HG02973 (cell line): ENCODE measurements at regions not wholly inside any gene's neighbourhood (a gene's known extent, or its start where the extent isn't known, plus 50 kb on each side); places are given as distances from the start of the nearest gene placed in this dataset.
"Not testable (repeated sequence)": the region's sequence is repeated elsewhere in the genome, so short reads cannot be mapped to it uniquely, and the experiment has no call there.

Source experiments
- ATAC-seq: cut with Tn5 transposase; IDR thresholded peaks from one replicate; pipeline ENCODE4 v1.9.1; 2021; ENCODE audit warnings: moderate library complexity; ENCODE audit not compliant: unreplicated experiment

- not testable (repeated sequence) for ATAC-seq
These were observed 116.7 kb upstream of the ZNF516 start for GRCh38 chr18:76611750-76612045.

GRCh38 chr18:76610933-76611749 is 116.1 kb upstream of the ZNF516 start:
- ATAC-seq: no peak

- no peak for ATAC-seq
These were observed 115.0 kb upstream of the ZNF516 start for GRCh38 chr18:76610012-76610411.

GRCh38 chr18:76605341-76605929 is 110.4 kb upstream of the ZNF516 start:
- ATAC-seq: no peak

GRCh38 chr18:76604935-76605240 is 109.8 kb upstream of the ZNF516 start:
- no peak for ATAC-seq

GRCh38 chr18:76604108-76604934 is 109.3 kb upstream of the ZNF516 start:
- no peak for ATAC-seq

- no peak for ATAC-seq
These were observed 107.1 kb upstream of the ZNF516 start for GRCh38 chr18:76602191-76602590.

GRCh38 chr18:76600076-76600475 is 105.0 kb upstream of the ZNF516 start:
- ATAC-seq: not testable (repeated sequence)

- ATAC-seq: no peak
These were observed 99.9 kb upstream of the ZNF516 start for GRCh38 chr18:76594966-76595365.

- no peak for ATAC-seq
These were observed 98.8 kb upstream of the ZNF516 start for GRCh38 chr18:76593843-76594242.

- ATAC-seq: no peak
These were observed 97.9 kb upstream of the ZNF516 start for GRCh38 chr18:76592981-76593381.

- ATAC-seq: no peak
These were observed 97.1 kb upstream of the ZNF516 start for GRCh38 chr18:76592096-76592495.

GRCh38 chr18:76589866-76590265 is 94.8 kb upstream of the ZNF516 start:
- no peak for ATAC-seq

- ATAC-seq: no peak
These were observed 94.3 kb upstream of the ZNF516 start for GRCh38 chr18:76589316-76589715.

GRCh38 chr18:76588601-76589226 is 93.7 kb upstream of the ZNF516 start:
- no peak for ATAC-seq

- no peak for ATAC-seq
These were observed 92.8 kb upstream of the ZNF516 start for GRCh38 chr18:76587879-76588271.

GRCh38 chr18:76587147-76587878 is 92.3 kb upstream of the ZNF516 start:
- no peak for ATAC-seq

GRCh38 chr18:76584414-76585310 is 89.6 kb upstream of the ZNF516 start:
- no peak for ATAC-seq

- no peak for ATAC-seq
These were observed 86.2 kb upstream of the ZNF516 start for GRCh38 chr18:76581261-76581660.
